IPS-15b (cell line): ENCODE measurements at regions not wholly inside any gene's neighbourhood (a gene's known extent, or its start where the extent isn't known, plus 50 kb on each side); places are given as distances from the start of the nearest gene placed in this dataset.

Source experiments
- H3K27me3 ChIP-seq: one replicate; pipeline ENCODE4 v1.6.1; 2013; ENCODE audit warnings: low read length; ENCODE audit not compliant: control insufficient read depth, insufficient read depth
- H3K36me3 ChIP-seq: one replicate; pipeline ENCODE4 v1.6.1; 2013; ENCODE audit warnings: low read length; ENCODE audit not compliant: control insufficient read depth, insufficient read depth
- H3K4me1 ChIP-seq: one replicate; pipeline ENCODE4 v1.6.1; 2013; ENCODE audit warnings: mild to moderate bottlenecking, low read length; ENCODE audit not compliant: control insufficient read depth, insufficient read depth
- H3K4me3 ChIP-seq: one replicate; pipeline ENCODE4 v1.5.1; 2013; ENCODE audit warnings: low read depth, low read length
- H3K9ac ChIP-seq: one replicate; pipeline ENCODE4 v1.6.1; 2013; ENCODE audit warnings: low read depth, mild to moderate bottlenecking, low read length
- H3K9me3 ChIP-seq: one replicate; pipeline ENCODE4 v1.6.1; 2013; ENCODE audit warnings: mild to moderate bottlenecking, low read length; ENCODE audit not compliant: control insufficient read depth, insufficient read depth

DNA sequence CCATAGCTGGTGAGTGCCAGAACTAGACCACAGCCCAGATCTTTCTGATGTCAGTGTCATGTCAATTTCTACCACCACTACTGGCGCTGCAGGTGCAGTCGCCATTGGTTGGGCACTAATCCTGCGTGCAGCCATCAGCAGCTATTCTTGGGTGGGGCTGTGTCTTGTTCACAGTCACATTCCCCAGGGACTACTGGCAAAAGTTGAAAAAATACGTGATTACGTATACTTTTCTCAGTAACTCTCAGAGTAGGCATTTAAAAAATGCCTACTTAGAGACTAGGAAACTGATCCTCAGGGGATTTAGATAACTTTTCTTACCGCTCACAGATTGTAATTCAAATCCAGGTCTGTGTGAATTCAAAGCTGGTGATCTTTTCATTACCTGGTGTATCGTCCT lies 127.7 kb downstream of the ADAMTS15 start:
- H3K9ac ChIP-seq = no peak overlapping the region
- no peaks in the 10 kb centered on the region for H3K27me3 ChIP-seq
- H3K4me1 ChIP-seq = peaks cover 12% of the 10 kb centered on the region
- H3K9me3 ChIP-seq = no peaks in the 10 kb centered on the region
- H3K36me3 ChIP-seq = no peaks in the 10 kb centered on the region
- no peak overlapping the region for H3K4me3 ChIP-seq

- H3K4me3 ChIP-seq = no peak overlapping the region
- peaks cover 12% of the 10 kb centered on the region for H3K4me1 ChIP-seq
- no peaks in the 10 kb centered on the region for H3K9me3 ChIP-seq
- no peaks in the 10 kb centered on the region for H3K36me3 ChIP-seq
- H3K27me3 ChIP-seq = no peaks in the 10 kb centered on the region
- H3K9ac ChIP-seq = no peak overlapping the region
These were observed 130.4 kb downstream of the ADAMTS15 start for GRCh38 chr11:130578738-130579368.

- Histone ChIP-seq H3K9ac (no peak overlapping the region), H3K9me3 (no peaks in the 10 kb centered on the region), H3K27me3 (no peaks in the 10 kb centered on the region), H3K4me3 (no peak overlapping the region), H3K36me3 (no peaks in the 10 kb centered on the region), H3K4me1 (peaks cover 15% of the 10 kb centered on the region)
These were observed 131.9 kb downstream of the ADAMTS15 start for GRCh38 chr11:130580372-130580771.

- Histone ChIP-seq H3K4me3 (no peak overlapping the region), H3K27me3 (no peaks in the 10 kb centered on the region), H3K9me3 (no peaks in the 10 kb centered on the region), H3K4me1 (peaks cover 15% of the 10 kb centered on the region), H3K36me3 (no peaks in the 10 kb centered on the region), H3K9ac (no peak overlapping the region)
These were observed 132.5 kb downstream of the ADAMTS15 start for GRCh38 chr11:130580891-130581492.

GRCh38 chr11:130581646-130582045 lies 133.2 kb downstream of the ADAMTS15 start:
- Histone ChIP-seq H3K9ac (no peak overlapping the region), H3K27me3 (no peaks in the 10 kb centered on the region), H3K36me3 (no peaks in the 10 kb centered on the region), H3K9me3 (no peaks in the 10 kb centered on the region), H3K4me1 (peaks cover 15% of the 10 kb centered on the region), H3K4me3 (no peak overlapping the region)

GRCh38 chr11:130582176-130582575 lies 133.7 kb downstream of the ADAMTS15 start:
- H3K9me3 ChIP-seq = no peaks in the 10 kb centered on the region
- no peaks in the 10 kb centered on the region for H3K36me3 ChIP-seq
- H3K4me1 ChIP-seq = peaks cover 15% of the 10 kb centered on the region
- H3K9ac ChIP-seq = no peak overlapping the region
- no peak overlapping the region for H3K4me3 ChIP-seq
- H3K27me3 ChIP-seq = no peaks in the 10 kb centered on the region

DNA sequence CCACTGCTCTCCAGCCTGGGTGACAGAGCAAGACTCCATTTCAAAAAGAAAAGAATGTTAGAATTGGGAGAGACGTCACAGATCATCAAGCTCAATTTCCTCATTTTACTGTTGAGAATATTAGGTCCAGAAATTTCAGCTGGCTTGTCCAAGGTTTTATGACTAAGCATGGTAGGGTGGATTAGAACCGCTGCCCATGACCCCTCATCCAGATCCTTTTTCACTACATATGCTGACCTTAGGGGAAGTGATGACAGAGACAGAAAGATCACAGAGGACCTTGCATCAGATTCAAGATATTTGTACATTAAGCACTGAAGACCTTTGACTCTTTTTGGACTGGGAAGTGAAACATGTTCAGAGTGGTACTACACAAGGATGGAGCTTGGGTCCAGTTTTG lies 134.5 kb downstream of the ADAMTS15 start:
- H3K4me1 ChIP-seq = peaks cover 15% of the 10 kb centered on the region
- H3K9ac ChIP-seq = no peak overlapping the region
- no peaks in the 10 kb centered on the region for H3K9me3 ChIP-seq
- no peaks in the 10 kb centered on the region for H3K27me3 ChIP-seq
- H3K4me3 ChIP-seq = no peak overlapping the region
- no peaks in the 10 kb centered on the region for H3K36me3 ChIP-seq

GRCh38 chr11:130583801-130584211 lies 135.4 kb downstream of the ADAMTS15 start:
- no peak overlapping the region for H3K4me3 ChIP-seq
- no peak overlapping the region for H3K9ac ChIP-seq
- peaks cover 15% of the 10 kb centered on the region for H3K4me1 ChIP-seq
- no peaks in the 10 kb centered on the region for H3K27me3 ChIP-seq
- H3K9me3 ChIP-seq = no peaks in the 10 kb centered on the region
- H3K36me3 ChIP-seq = no peaks in the 10 kb centered on the region

DNA sequence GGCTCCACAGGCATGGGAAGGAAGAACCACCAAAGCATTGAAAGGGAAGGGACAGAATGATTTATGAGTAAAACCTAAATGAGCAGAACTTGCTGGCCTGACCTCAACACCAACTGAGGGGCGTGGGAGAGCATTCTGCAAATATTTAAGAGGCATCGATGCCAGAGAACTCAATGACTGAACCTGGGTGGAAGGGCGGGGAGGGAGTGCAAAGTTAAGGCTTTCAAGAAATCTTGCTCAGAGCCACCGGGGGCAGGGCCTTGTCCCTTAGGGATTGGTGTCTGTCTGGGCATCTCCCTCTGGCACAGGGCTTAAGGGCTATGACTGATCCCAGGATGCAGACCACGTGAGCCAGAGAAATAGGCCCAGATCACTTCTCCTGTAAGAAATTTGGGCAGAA lies 137.1 kb downstream of the ADAMTS15 start:
- H3K9ac ChIP-seq = no peak overlapping the region
- H3K27me3 ChIP-seq = no peaks in the 10 kb centered on the region
- no peak overlapping the region for H3K4me3 ChIP-seq
- peaks cover 8% of the 10 kb centered on the region for H3K4me1 ChIP-seq
- H3K36me3 ChIP-seq = no peaks in the 10 kb centered on the region
- no peaks in the 10 kb centered on the region for H3K9me3 ChIP-seq

DNA sequence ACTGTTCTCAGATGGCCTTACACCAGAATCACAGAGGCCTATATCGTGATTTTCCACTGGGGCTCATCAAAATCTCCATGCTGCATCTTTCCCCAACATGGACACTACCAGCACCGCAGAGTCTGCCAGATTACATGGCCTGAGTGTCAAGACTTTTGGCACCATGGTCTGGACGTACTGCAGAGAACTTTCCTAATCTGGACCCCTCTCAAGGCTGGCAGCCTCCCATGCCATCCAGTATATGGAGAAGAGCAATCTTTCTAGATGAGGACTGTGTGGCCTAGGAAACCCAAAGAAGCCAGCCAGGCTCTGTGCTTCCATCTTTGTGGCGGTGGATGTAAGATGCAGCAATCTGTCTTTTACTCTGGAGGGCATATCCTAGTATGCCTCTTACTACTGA lies 139.2 kb downstream of the ADAMTS15 start:
- Histone ChIP-seq H3K4me3 (no peak overlapping the region), H3K4me1 (peaks cover 2% of the 10 kb centered on the region), H3K9ac (no peak overlapping the region), H3K36me3 (no peaks in the 10 kb centered on the region), H3K27me3 (no peaks in the 10 kb centered on the region), H3K9me3 (no peaks in the 10 kb centered on the region)

DNA sequence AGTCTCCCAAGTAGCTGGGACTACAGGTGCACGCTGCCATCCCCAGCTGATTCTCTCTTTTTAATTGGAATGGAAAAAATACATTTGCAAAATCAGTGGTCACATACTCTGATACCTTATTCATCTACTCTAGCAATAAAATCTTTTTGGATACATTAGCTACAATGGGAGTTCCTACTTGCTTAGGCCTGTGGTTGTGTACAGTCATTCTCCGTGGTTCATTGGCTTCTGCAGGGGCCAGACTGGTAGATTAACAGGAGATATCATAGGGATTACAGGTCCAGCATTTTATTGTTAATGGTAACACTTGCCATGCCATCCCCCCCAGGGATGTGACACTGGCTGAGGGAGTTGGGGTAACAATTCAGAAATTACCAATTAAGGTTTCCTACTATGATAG lies 140.0 kb downstream of the ADAMTS15 start:
- no peak overlapping the region for H3K9ac ChIP-seq
- H3K4me1 ChIP-seq = peaks cover 2% of the 10 kb centered on the region
- no peaks in the 10 kb centered on the region for H3K9me3 ChIP-seq
- H3K36me3 ChIP-seq = no peaks in the 10 kb centered on the region
- no peaks in the 10 kb centered on the region for H3K27me3 ChIP-seq
- H3K4me3 ChIP-seq = no peak overlapping the region

DNA sequence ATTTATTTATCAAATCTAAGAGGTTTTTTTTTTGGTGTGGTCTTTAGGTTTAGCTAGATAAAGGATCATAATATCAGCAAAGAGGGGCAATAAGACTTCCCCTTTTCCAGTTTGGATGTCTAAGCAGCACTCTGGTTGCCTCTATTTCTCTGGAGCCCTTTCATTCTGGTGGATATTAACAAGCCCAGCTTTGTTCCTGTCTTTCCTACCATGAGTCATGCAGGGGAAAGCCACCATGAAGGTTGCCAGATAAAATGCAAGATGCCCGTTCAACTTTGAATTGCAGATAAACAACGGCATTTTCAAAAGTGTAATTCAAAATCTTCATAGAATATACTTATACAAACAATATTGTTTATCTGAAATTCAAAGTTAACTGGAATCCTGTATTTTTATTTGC lies 143.6 kb downstream of the ADAMTS15 start:
- Histone ChIP-seq H3K4me3 (no peak overlapping the region), H3K27me3 (no peaks in the 10 kb centered on the region), H3K4me1 (no peaks in the 10 kb centered on the region), H3K9ac (no peak overlapping the region), H3K9me3 (no peaks in the 10 kb centered on the region), H3K36me3 (no peaks in the 10 kb centered on the region)
